Endothelial cell of umbilical vein (primary cell): ENCODE measurements at regions not wholly inside any gene's neighbourhood (a gene's known extent, or its start where the extent isn't known, plus 50 kb on each side); places are given as distances from the start of the nearest gene placed in this dataset.

Experiments used
- BruUV-seq: library from RNA; stranded (reverse); fragments of 400-500 nt; replicated peaks from 2 replicates; lab custom pipeline; 2021; lab: Mats Ljungman, UMichigan
- CTCF ChIA-PET: fragments of 300-600, 350-600 bp; sonication (Branson Sonifier 250); formaldehyde crosslinking; loops from one replicate; lab custom pipeline; 2021; ENCODE audit warnings: antibody characterized with exemption, inconsistent platforms; lab: Charles Lee
- POLR2A ChIA-PET: fragments of 300-600, 350-600 bp; sonication (Branson Sonifier 250); formaldehyde crosslinking; loops from one replicate; lab custom pipeline; 2021; ENCODE audit warnings: antibody characterized with exemption, inconsistent platforms; lab: Charles Lee
- DNase-seq: peaks from one replicate; pipeline ENCODE4 v3.0.0-alpha.2; 2011; ENCODE audit warnings: low read depth, low spot score
- FAIRE-seq: peaks from 2 replicates; lab custom pipeline; 2011; peaks lifted over from hg19 to GRCh38; lab: Jason Lieb, UNC
- H2AFZ ChIP-seq: 2 replicates; pipeline ENCODE4 v1.6.0; 2012; ENCODE audit warnings: low read depth, low read length, control low read depth, inconsistent platforms
- H3K27ac ChIP-seq: 2 replicates; pipeline ENCODE4 v1.5.1; 2011; ENCODE audit warnings: low read depth, mild to moderate bottlenecking, control low read depth, low read length, moderate library complexity; ENCODE audit not compliant: insufficient read depth
- H3K27me3 ChIP-seq, 2 experiments: 2 replicates each; pipeline versions ENCODE4 v1.6.0 to v1.6.1; 2011; ENCODE audit warnings: low read length in 2 of 2, mixed read lengths in 1 of 2; ENCODE audit not compliant: control insufficient read depth in 2 of 2, insufficient read depth in 2 of 2
- H3K36me3 ChIP-seq, 2 experiments: 2 replicates in 1 of 2; 3 replicates in 1 of 2; pipeline ENCODE4 v1.5.1; 2011; ENCODE audit warnings: low read length in 2 of 2, mild to moderate bottlenecking in 1 of 2, moderate library complexity in 1 of 2; ENCODE audit not compliant: control insufficient read depth in 2 of 2, insufficient read depth in 2 of 2; ENCODE audit errors: extremely low read depth in 1 of 2
- H3K4me1 ChIP-seq: 3 replicates; pipeline ENCODE4 v1.5.1; 2011; ENCODE audit warnings: mild to moderate bottlenecking, low read length; ENCODE audit not compliant: control insufficient read depth, insufficient read depth; ENCODE audit errors: extremely low read depth
- H3K4me2 ChIP-seq: 2 replicates; pipeline ENCODE4 v1.6.1; 2011; ENCODE audit warnings: low read length, control low read depth, mixed read lengths; ENCODE audit not compliant: insufficient read depth
- H3K4me3 ChIP-seq, 3 experiments: fragments of 200-600 bp in 1 of 3; sonication (generic), shearing (Covaris generic) in 1 of 3; replicated peaks in 1 of 3; 2 replicates each; pipeline ENCODE4 v1.5.1; 2011 to 2016; ENCODE audit warnings: control low read depth in 3 of 3, low read length in 3 of 3, mild to moderate bottlenecking in 2 of 3, inconsistent platforms in 1 of 3, low read depth in 1 of 3, moderate library complexity in 1 of 3; ENCODE audit not compliant: insufficient read depth in 1 of 3
- H3K79me2 ChIP-seq: 2 replicates; pipeline ENCODE4 v1.6.0; 2012; ENCODE audit warnings: low read length, inconsistent platforms; ENCODE audit not compliant: control insufficient read depth, insufficient read depth
- H3K9ac ChIP-seq: replicated peaks from 2 replicates; pipeline ENCODE3; 2011; ENCODE audit warnings: low read length, control low read depth; ENCODE audit not compliant: insufficient read depth; ENCODE audit errors: extremely low read depth
- H3K9me1 ChIP-seq: replicated peaks from 3 replicates; pipeline ENCODE4 v1.6.0; 2011; ENCODE audit warnings: mild to moderate bottlenecking, low read length; ENCODE audit not compliant: control insufficient read depth, insufficient read depth; ENCODE audit errors: extremely low read depth
- H3K9me3 ChIP-seq: replicated peaks from 2 replicates; pipeline ENCODE4 v1.5.1; 2012; ENCODE audit warnings: low read length, inconsistent platforms; ENCODE audit not compliant: control insufficient read depth, insufficient read depth
- H4K20me1 ChIP-seq: replicated peaks from 2 replicates; pipeline ENCODE3; 2011; ENCODE audit warnings: mild to moderate bottlenecking, low read length; ENCODE audit not compliant: control insufficient read depth, insufficient read depth; ENCODE audit errors: extremely low read depth
- EZH2 ChIP-seq: IDR thresholded peaks from 2 replicates; pipeline ENCODE4 v1.6.1; 2012; ENCODE audit warnings: borderline replicate concordance, low read depth, mild to moderate bottlenecking, moderate library complexity, low read length, inconsistent platforms; ENCODE audit not compliant: severe bottlenecking
- FOS ChIP-seq: IDR thresholded peaks from 2 replicates; pipeline ENCODE4 v1.6.1; 2011; ENCODE audit warnings: mild to moderate bottlenecking, low read length, moderate library complexity, borderline replicate concordance; ENCODE audit not compliant: insufficient read depth
- GATA2 ChIP-seq: IDR thresholded peaks from 2 replicates; pipeline ENCODE4 v1.7.0; 2011; ENCODE audit warnings: low read depth, mild to moderate bottlenecking, moderate library complexity, mixed read lengths, low read length; ENCODE audit not compliant: insufficient read length, insufficient read depth
- JUN ChIP-seq: IDR thresholded peaks from 2 replicates; pipeline ENCODE4 v1.6.1; 2011; ENCODE audit warnings: borderline replicate concordance, low read depth; ENCODE audit not compliant: insufficient read length, insufficient read depth
- MYC ChIP-seq: IDR thresholded peaks from one replicate; pipeline ENCODE4 v1.6.1; 2011; ENCODE audit warnings: mild to moderate bottlenecking, low read depth, low read length
- POLR2A ChIP-seq: IDR thresholded peaks from 2 replicates; pipeline ENCODE4 v1.6.1; 2012; ENCODE audit warnings: low read depth, mild to moderate bottlenecking, control low read depth, low read length
- POLR2AphosphoS5 ChIP-seq: IDR thresholded peaks from 2 replicates; pipeline ENCODE4 v1.6.1; 2012; ENCODE audit warnings: low read depth, mild to moderate bottlenecking, control low read depth, low read length, moderate library complexity; ENCODE audit not compliant: insufficient read depth
- dilution Hi-C: fragments of 300-500 bp; cut with MboI; formaldehyde crosslinking; loops from one replicate; pipeline ENCODE4 v1.15.0; 2019; ENCODE audit warnings: low sequenced_read_pairs; ENCODE audit not compliant: extremely low pct_ligation_motif_present
- intact Hi-C: fragments of 100-400 bp; cut with micrococcal nuclease; formaldehyde crosslinking; loops from one replicate; pipeline ENCODE4 v1.10.0; 2022
- TF ChIP-seq, protein P1 (sequence below), 2 donors: IDR thresholded peaks; 1 replicate in 1 of 2; 2 replicates in 1 of 2; pipeline ENCODE4 v1.5.1; 2011; ENCODE audit warnings: low read length in 2 of 2, mild to moderate bottlenecking in 2 of 2, moderate library complexity in 2 of 2, control low read depth in 1 of 2, inconsistent platforms in 1 of 2, low read depth in 1 of 2; ENCODE audit not compliant: insufficient read depth in 1 of 2; ENCODE audit errors: extremely low read depth in 1 of 2
- TF ChIP-seq, protein P2 (sequence below): IDR thresholded peaks from 2 replicates; pipeline ENCODE4 v1.6.1; 2011; ENCODE audit not compliant: insufficient read depth, insufficient read length

DNA sequence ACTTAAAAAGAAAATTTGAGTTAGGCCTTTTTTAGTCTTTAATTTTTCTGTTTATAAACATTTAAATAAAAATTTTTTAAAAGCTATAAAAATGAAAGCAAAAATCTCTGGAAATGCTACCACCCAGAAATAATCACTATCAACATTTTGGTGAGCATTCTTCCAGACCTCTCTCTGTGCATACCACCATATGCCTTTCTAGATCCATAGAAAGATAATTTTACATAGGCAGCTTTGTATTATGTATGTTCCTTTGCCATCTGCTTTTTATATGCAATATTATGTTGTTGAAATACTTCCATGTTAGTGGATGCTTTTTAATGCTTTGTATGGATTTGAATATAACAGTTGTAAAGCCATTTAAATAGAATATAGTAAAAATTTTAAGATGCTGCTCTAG is 496.7 kb upstream of the HTR1E start:
- POLR2A ChIA-PET, result no interaction called here
- no peak for DNase-seq
- Histone ChIP-seq H3K9me3 (peaks cover 3% of the 10 kb centered on the region), H2AFZ (no peak overlapping the region), H3K27ac (no peak overlapping the region), H3K27me3 (no peaks in the 10 kb centered on the region), H3K9me1 (no peaks in the 10 kb centered on the region), H3K9ac (no peak overlapping the region), H3K36me3 (no peaks in the 10 kb centered on the region), H3K4me3 (no peak overlapping the region), H3K4me2 (no peak overlapping the region), H3K79me2 (no peaks in the 10 kb centered on the region), H4K20me1 (no peaks in the 10 kb centered on the region), H3K4me1 (no peaks in the 10 kb centered on the region)
- dilution Hi-C loops (no loop called here), intact Hi-C loops (no loop called here)
- BruUV-seq, result no TSS peak
- no peak for FAIRE-seq
- TF ChIP-seq, protein P1, sequence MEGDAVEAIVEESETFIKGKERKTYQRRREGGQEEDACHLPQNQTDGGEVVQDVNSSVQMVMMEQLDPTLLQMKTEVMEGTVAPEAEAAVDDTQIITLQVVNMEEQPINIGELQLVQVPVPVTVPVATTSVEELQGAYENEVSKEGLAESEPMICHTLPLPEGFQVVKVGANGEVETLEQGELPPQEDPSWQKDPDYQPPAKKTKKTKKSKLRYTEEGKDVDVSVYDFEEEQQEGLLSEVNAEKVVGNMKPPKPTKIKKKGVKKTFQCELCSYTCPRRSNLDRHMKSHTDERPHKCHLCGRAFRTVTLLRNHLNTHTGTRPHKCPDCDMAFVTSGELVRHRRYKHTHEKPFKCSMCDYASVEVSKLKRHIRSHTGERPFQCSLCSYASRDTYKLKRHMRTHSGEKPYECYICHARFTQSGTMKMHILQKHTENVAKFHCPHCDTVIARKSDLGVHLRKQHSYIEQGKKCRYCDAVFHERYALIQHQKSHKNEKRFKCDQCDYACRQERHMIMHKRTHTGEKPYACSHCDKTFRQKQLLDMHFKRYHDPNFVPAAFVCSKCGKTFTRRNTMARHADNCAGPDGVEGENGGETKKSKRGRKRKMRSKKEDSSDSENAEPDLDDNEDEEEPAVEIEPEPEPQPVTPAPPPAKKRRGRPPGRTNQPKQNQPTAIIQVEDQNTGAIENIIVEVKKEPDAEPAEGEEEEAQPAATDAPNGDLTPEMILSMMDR (IDR thresholded peaks at IDR 0.05; ENCODE audit: extremely low read depth in 1 of 2, insufficient read depth in 1 of 2, low read depth in 1 of 2, low read length in 2 of 2), result no peak
- TF ChIP-seq MYC, result no peak
- TF ChIP-seq, protein P2, sequence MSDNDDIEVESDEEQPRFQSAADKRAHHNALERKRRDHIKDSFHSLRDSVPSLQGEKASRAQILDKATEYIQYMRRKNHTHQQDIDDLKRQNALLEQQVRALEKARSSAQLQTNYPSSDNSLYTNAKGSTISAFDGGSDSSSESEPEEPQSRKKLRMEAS, result no peak
- no peak for TF ChIP-seq JUN
- CTCF ChIA-PET, result interaction anchor here (0.7 kb wide), 1 partner anchor 45 kb away, joined by 3 read pairs; no protein-coding TSS in a partner anchor

DNA sequence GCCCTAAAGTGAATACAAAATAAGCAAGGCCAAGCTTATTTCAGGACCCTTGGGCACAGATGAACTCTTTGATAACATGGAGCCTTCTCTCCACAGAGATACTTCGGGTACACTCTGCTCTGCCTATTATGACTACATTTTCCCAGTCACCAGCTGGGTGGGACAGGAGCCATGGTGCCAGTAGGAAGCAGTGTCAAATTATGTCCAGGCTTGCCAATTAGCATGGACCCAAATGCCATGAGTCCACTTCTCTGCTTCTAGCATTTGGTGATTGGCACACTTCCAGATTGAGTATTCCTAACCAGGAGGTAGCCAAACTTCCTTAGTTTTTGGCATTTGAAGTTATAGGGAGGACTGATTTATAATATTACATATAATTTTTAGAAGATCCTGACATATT is 513.8 kb upstream of the HTR1E start:
- dilution Hi-C loops, result no loop called here
- BruUV-seq, result no TSS peak

More for the DNA sequence above, 513.8 kb upstream of the HTR1E start:
- Histone ChIP-seq H3K9me3 (peaks cover 4% of the 10 kb centered on the region), H4K20me1 (no peaks in the 10 kb centered on the region), H3K79me2 (no peaks in the 10 kb centered on the region), H3K36me3 (no peaks in the 10 kb centered on the region), H3K4me3 (no peak overlapping the region), H3K27ac (no peak overlapping the region), H3K9ac (no peak overlapping the region), H3K27me3 (no peaks in the 10 kb centered on the region), H2AFZ (no peak overlapping the region), H3K4me2 (no peak overlapping the region), H3K4me1 (no peaks in the 10 kb centered on the region), H3K9me1 (no peaks in the 10 kb centered on the region)
- ChIA-PET CTCF (no interaction called here), POLR2A (no interaction called here)
- DNase-seq (no peak), FAIRE-seq (no peak)
- intact Hi-C loops, result no loop called here
- TF ChIP-seq, protein P1 (IDR thresholded peaks at IDR 0.05; ENCODE audit: extremely low read depth in 1 of 2, insufficient read depth in 1 of 2, low read depth in 1 of 2, low read length in 2 of 2), result no peak
- TF ChIP-seq, protein P2, result no peak
- TF ChIP-seq POLR2A, result no peak
- TF ChIP-seq JUN, result no peak
- no peak for TF ChIP-seq GATA2
- TF ChIP-seq MYC, result no peak
- TF ChIP-seq POLR2AphosphoS5, result no peak
- TF ChIP-seq FOS, result no peak
- TF ChIP-seq EZH2, result no peak
